ENCODE measurements at regions not wholly inside any gene's neighbourhood (a gene's known extent, or its start where the extent isn't known, plus 50 kb on each side); places are given as distances from the start of the nearest gene placed in this dataset.

DNA sequence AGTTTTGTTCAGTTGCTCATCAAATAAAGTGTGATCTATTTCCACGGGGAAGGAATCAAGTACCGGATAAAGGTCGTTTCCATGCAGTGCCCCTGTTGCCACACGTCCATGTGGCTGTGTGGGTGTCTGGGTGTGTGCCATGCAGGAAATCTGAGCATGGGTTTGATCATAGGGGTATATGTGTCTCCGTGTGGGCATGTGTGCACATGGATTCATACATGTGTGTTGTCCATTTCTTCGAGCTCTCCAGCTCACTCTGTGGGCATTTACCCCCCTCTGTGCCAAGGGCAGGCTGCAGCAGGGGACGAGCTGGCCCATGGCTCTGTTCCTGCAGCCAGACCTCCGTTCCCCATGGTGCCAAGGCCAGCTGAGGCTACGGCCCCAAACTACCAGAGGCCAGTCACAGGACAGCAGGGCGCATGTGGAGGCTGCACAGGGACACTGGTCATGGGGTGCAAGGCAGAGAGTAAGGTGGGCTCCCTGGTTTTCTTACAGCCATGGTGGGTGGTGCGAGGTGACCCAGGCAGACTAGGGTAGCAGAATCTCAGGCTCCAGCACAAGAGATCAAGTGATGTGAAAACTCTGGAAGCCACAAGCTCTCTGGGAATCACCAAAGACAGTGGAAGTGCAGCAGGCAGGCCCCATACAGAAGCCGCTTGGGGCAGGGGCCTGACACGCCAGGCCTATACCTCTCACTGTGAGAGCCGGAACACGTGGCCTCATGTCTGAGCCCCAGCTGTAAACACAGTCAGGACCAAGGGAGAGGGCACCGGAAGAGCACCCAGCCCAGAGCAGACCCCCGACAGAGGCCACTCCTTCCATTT lies 66.4 kb upstream of the RAB6C start:
- H3K27me3 ChIP-seq (ENCODE audit: control insufficient read depth, low read length), result no peaks in the 10 kb centered on the region; the same call in 1 of the 2 replicates
- no peaks in the 10 kb centered on the region for H3K9me2 ChIP-seq (replicated peaks; ENCODE audit: control insufficient read depth, low read length)
- H3K79me2 ChIP-seq (ENCODE audit: control insufficient read depth, low read length), result no peaks in the 10 kb centered on the region
- TF ChIP-seq EZH2phosphoT487 (IDR thresholded peaks at IDR 0.05; ENCODE audit: borderline replicate concordance, low read length) (no peak), CTCF (IDR thresholded peaks at IDR 0.05; ENCODE audit: low read depth, low read length, poor library complexity, severe bottlenecking) (no peak)
- no peaks in the 10 kb centered on the region for H3K4me1 ChIP-seq (ENCODE audit: control insufficient read depth, low read length)
- no peaks in the 10 kb centered on the region for H4K20me1 ChIP-seq (ENCODE audit: control insufficient read depth, insufficient read depth, low read depth, low read length)
- H3K36me3 ChIP-seq (ENCODE audit: control insufficient read depth, low read length), result no peaks in the 10 kb centered on the region
- H3K9me3 ChIP-seq (ENCODE audit: control insufficient read depth, insufficient read depth, low read length), result no peaks in the 10 kb centered on the region
- no peaks in the 10 kb centered on the region for H3F3A ChIP-seq (ENCODE audit: control insufficient read depth, insufficient read depth)
- no peak overlapping the region for H3K4me3 ChIP-seq (ENCODE audit: low read length)
- H3K27ac ChIP-seq (ENCODE audit: low read depth, low read length), result no peak overlapping the region
- H3K4me2 ChIP-seq (ENCODE audit: low read length), result no peak overlapping the region

GRCh38 chr2:129913695-129914495 lies 65.6 kb upstream of the RAB6C start:
- TF ChIP-seq CTCF (IDR thresholded peaks at IDR 0.05; ENCODE audit: low read depth, low read length, poor library complexity, severe bottlenecking) (no peak), EZH2phosphoT487 (IDR thresholded peaks at IDR 0.05; ENCODE audit: borderline replicate concordance, low read length) (no peak)
- no peak overlapping the region for H3K27ac ChIP-seq (ENCODE audit: low read depth, low read length)
- H3K79me2 ChIP-seq (ENCODE audit: control insufficient read depth, low read length), result no peaks in the 10 kb centered on the region
- no peaks in the 10 kb centered on the region; the same call in 1 of the 2 replicates for H3K27me3 ChIP-seq (ENCODE audit: control insufficient read depth, low read length)
- H3K4me1 ChIP-seq (ENCODE audit: control insufficient read depth, low read length), result no peaks in the 10 kb centered on the region
- H3K9me2 ChIP-seq (replicated peaks; ENCODE audit: control insufficient read depth, low read length), result no peaks in the 10 kb centered on the region
- no peak overlapping the region for H3K4me3 ChIP-seq (ENCODE audit: low read length)
- no peaks in the 10 kb centered on the region for H3F3A ChIP-seq (ENCODE audit: control insufficient read depth, insufficient read depth)
- no peaks in the 10 kb centered on the region for H3K9me3 ChIP-seq (ENCODE audit: control insufficient read depth, insufficient read depth, low read length)
- no peaks in the 10 kb centered on the region for H4K20me1 ChIP-seq (ENCODE audit: control insufficient read depth, insufficient read depth, low read depth, low read length)
- H3K4me2 ChIP-seq (ENCODE audit: low read length), result no peak overlapping the region
- H3K36me3 ChIP-seq (ENCODE audit: control insufficient read depth, low read length), result no peaks in the 10 kb centered on the region

- Histone ChIP-seq H3F3A (ENCODE audit: control insufficient read depth, insufficient read depth) (no peaks in the 10 kb centered on the region), H3K4me1 (ENCODE audit: control insufficient read depth, low read length) (no peaks in the 10 kb centered on the region), H3K4me2 (ENCODE audit: low read length) (no peak overlapping the region), H3K27me3 (ENCODE audit: control insufficient read depth, low read length) (no peaks in the 10 kb centered on the region; the same call in 1 of the 2 replicates), H3K36me3 (ENCODE audit: control insufficient read depth, low read length) (no peaks in the 10 kb centered on the region), H3K9me2 (replicated peaks; ENCODE audit: control insufficient read depth, low read length) (no peaks in the 10 kb centered on the region), H4K20me1 (ENCODE audit: control insufficient read depth, insufficient read depth, low read depth, low read length) (no peaks in the 10 kb centered on the region), H3K4me3 (ENCODE audit: low read length) (no peak overlapping the region), H3K27ac (ENCODE audit: low read depth, low read length) (no peak overlapping the region), H3K9me3 (ENCODE audit: control insufficient read depth, insufficient read depth, low read length) (no peaks in the 10 kb centered on the region), H3K79me2 (ENCODE audit: control insufficient read depth, low read length) (no peaks in the 10 kb centered on the region)
- TF ChIP-seq CTCF (IDR thresholded peaks at IDR 0.05; ENCODE audit: low read depth, low read length, poor library complexity, severe bottlenecking), result no peak
- no peak for TF ChIP-seq EZH2phosphoT487 (IDR thresholded peaks at IDR 0.05; ENCODE audit: borderline replicate concordance, low read length)
These were observed 64.7 kb upstream of the RAB6C start for GRCh38 chr2:129914538-129915302.

Data from DOHH2 (cell line).